H9 (cell line): ENCODE measurements at regions not wholly inside any gene's neighbourhood (a gene's known extent, or its start where the extent isn't known, plus 50 kb on each side); places are given as distances from the start of the nearest gene placed in this dataset.

Source experiments
- DNase-seq: peaks from one replicate; pipeline ENCODE4 v3.0.0-alpha.2; 2017
- H2AFZ ChIP-seq: one replicate; pipeline ENCODE4 v1.6.1; 2013; ENCODE audit warnings: mild to moderate bottlenecking, low read length, control low read depth, moderate library complexity
- H2AK5ac ChIP-seq: 2 replicates; pipeline ENCODE4 v1.6.1; 2013; ENCODE audit warnings: low read length, control low read depth, mixed read lengths; ENCODE audit not compliant: insufficient read length
- H2BK120ac ChIP-seq: one replicate; pipeline ENCODE4 v1.6.1; 2013; ENCODE audit warnings: low read depth, mild to moderate bottlenecking, low read length, control low read depth, inconsistent platforms; ENCODE audit not compliant: poor library complexity, severe bottlenecking
- H2BK12ac ChIP-seq: 2 replicates; pipeline ENCODE4 v1.6.1; 2013; ENCODE audit warnings: low read length, control low read depth, mixed read lengths, low read depth; ENCODE audit not compliant: insufficient read length
- H2BK15ac ChIP-seq: 2 replicates; pipeline ENCODE4 v1.6.1; 2013; ENCODE audit warnings: low read depth, low read length, control low read depth
- H2BK20ac ChIP-seq: one replicate; pipeline ENCODE4 v1.6.1; 2013; ENCODE audit warnings: low read depth, mild to moderate bottlenecking, low read length, control low read depth, inconsistent platforms; ENCODE audit not compliant: poor library complexity, severe bottlenecking
- H2BK5ac ChIP-seq: 2 replicates; pipeline ENCODE4 v1.6.1; 2013; ENCODE audit warnings: low read length, control low read depth, mixed read lengths; ENCODE audit not compliant: insufficient read length
- H3K14ac ChIP-seq: 2 replicates; pipeline ENCODE4 v1.6.1; 2013; ENCODE audit warnings: low read length, control low read depth; ENCODE audit not compliant: insufficient read depth
- H3K18ac ChIP-seq: 2 replicates; pipeline ENCODE4 v1.6.1; 2013; ENCODE audit warnings: low read depth, mild to moderate bottlenecking, mixed read lengths, low read length, control low read depth; ENCODE audit not compliant: insufficient read length
- H3K23ac ChIP-seq: 2 replicates; pipeline ENCODE4 v1.6.1; 2013; ENCODE audit warnings: low read length, control low read depth, mixed read lengths, low read depth; ENCODE audit not compliant: insufficient read length
- H3K23me2 ChIP-seq: 2 replicates; pipeline ENCODE4 v1.6.1; 2013; ENCODE audit warnings: low read depth, mild to moderate bottlenecking, mixed read lengths, low read length, control low read depth; ENCODE audit not compliant: insufficient read length, poor library complexity, severe bottlenecking
- H3K27ac ChIP-seq: 2 replicates; pipeline ENCODE4 v1.5.1; 2013; ENCODE audit warnings: low read length, control low read depth, mixed read lengths, low read depth; ENCODE audit not compliant: insufficient read length
- H3K27me3 ChIP-seq: 2 replicates; pipeline ENCODE4 v1.6.1; 2013; ENCODE audit warnings: low read length, control low read depth, inconsistent platforms; ENCODE audit not compliant: insufficient read depth
- H3K4ac ChIP-seq: 2 replicates; pipeline ENCODE4 v1.6.1; 2013; ENCODE audit warnings: low read depth, mild to moderate bottlenecking, control low read depth, inconsistent platforms, low read length, moderate library complexity
- H3K4me1 ChIP-seq: 2 replicates; pipeline ENCODE4 v1.6.1; 2013; ENCODE audit warnings: low read length, control low read depth, inconsistent platforms; ENCODE audit not compliant: insufficient read depth
- H3K4me2 ChIP-seq: 2 replicates; pipeline ENCODE4 v1.6.1; 2013; ENCODE audit warnings: low read length, control low read depth, mixed read lengths; ENCODE audit not compliant: insufficient read length, insufficient read depth
- H3K56ac ChIP-seq: 2 replicates; pipeline ENCODE4 v1.6.1; 2013; ENCODE audit warnings: low read depth, mild to moderate bottlenecking, mixed read lengths, low read length, control low read depth; ENCODE audit not compliant: insufficient read length
- H3K79me1 ChIP-seq: 2 replicates; pipeline ENCODE4 v1.6.1; 2013; ENCODE audit warnings: low read depth, mild to moderate bottlenecking, moderate library complexity, low read length, control low read depth, inconsistent platforms; ENCODE audit not compliant: insufficient read depth, poor library complexity, severe bottlenecking
- H3K79me2 ChIP-seq: 2 replicates; pipeline ENCODE4 v1.6.1; 2013; ENCODE audit warnings: low read length, control low read depth, inconsistent platforms; ENCODE audit not compliant: insufficient read depth
- H3K9ac ChIP-seq: 2 replicates; pipeline ENCODE4 v1.6.1; 2013; ENCODE audit warnings: low read length, control low read depth, mixed read lengths; ENCODE audit not compliant: insufficient read length; ENCODE audit errors: extremely low read depth
- H3K9me3 ChIP-seq: one replicate; pipeline ENCODE4 v1.6.1; 2013; ENCODE audit warnings: low read depth, low read length, inconsistent platforms; ENCODE audit not compliant: control insufficient read depth
- H3T11ph ChIP-seq: one replicate; pipeline ENCODE4 v1.6.1; 2013; ENCODE audit warnings: mild to moderate bottlenecking, low read length, control low read depth, inconsistent platforms
- H4K20me1 ChIP-seq: one replicate; pipeline ENCODE4 v1.6.1; 2013; ENCODE audit not compliant: control insufficient read depth, insufficient read length, insufficient read depth
- H4K5ac ChIP-seq: 2 replicates; pipeline ENCODE4 v1.6.1; 2013; ENCODE audit warnings: low read depth, mild to moderate bottlenecking, mixed read lengths, low read length, control low read depth; ENCODE audit not compliant: insufficient read length
- H4K8ac ChIP-seq: replicated peaks from 2 replicates; pipeline ENCODE4 v1.6.1; 2013; ENCODE audit warnings: low read length, control low read depth, mixed read lengths, low read depth; ENCODE audit not compliant: insufficient read length
- H4K91ac ChIP-seq: 2 replicates; pipeline ENCODE4 v1.6.1; 2013; ENCODE audit warnings: low read depth, mild to moderate bottlenecking, moderate library complexity, mixed read lengths, low read length, control low read depth; ENCODE audit not compliant: insufficient read length
- H3K27ac Mint-ChIP-seq, 3 experiments: 2 replicates in 2 of 3; 3 replicates in 1 of 3; pipeline ENCODE4 v1.8.0; 2020 to 2021; ENCODE audit warnings: mixed read lengths in 3 of 3, mild to moderate bottlenecking in 1 of 3, moderate library complexity in 1 of 3
- H3K27me3 Mint-ChIP-seq: 2 replicates; pipeline ENCODE4 v1.8.0; 2021; ENCODE audit warnings: low read depth, mild to moderate bottlenecking, moderate library complexity, mixed read lengths
- H3K36me3 Mint-ChIP-seq, 3 experiments: 2 replicates in 2 of 3; 3 replicates in 1 of 3; pipeline ENCODE4 v1.8.0; 2020 to 2021; ENCODE audit warnings: low read depth in 3 of 3, mixed read lengths in 3 of 3; ENCODE audit not compliant: insufficient read depth in 1 of 3
- H3K4me1 Mint-ChIP-seq, 2 experiments: 2 replicates each; pipeline ENCODE4 v1.8.0; 2020; ENCODE audit warnings: mixed read lengths in 2 of 2
- H3K4me3 Mint-ChIP-seq, 2 experiments: 2 replicates in 1 of 2; 3 replicates in 1 of 2; pipeline ENCODE4 v1.8.0; 2020 to 2021; ENCODE audit warnings: mild to moderate bottlenecking in 2 of 2, mixed read lengths in 2 of 2, moderate library complexity in 1 of 2
- H3K9me3 Mint-ChIP-seq, 2 experiments: 2 replicates in 1 of 2; 3 replicates in 1 of 2; pipeline ENCODE4 v1.8.0; 2020; ENCODE audit warnings: mild to moderate bottlenecking in 2 of 2, mixed read lengths in 2 of 2, moderate library complexity in 1 of 2
- CTCF ChIP-seq: fragments of 200-600 bp; sonication (generic); conservative IDR thresholded peaks from 3 replicates; pipeline ENCODE4 v1.8.0; 2021; ENCODE audit warnings: antibody characterized with exemption, mild to moderate bottlenecking
- WGBS: extraction: QIAGEN DNeasy Blood & Tissue Kit; methylation state at CpG from one replicate; pipeline ENCODE4 v1.1.7; 2013; ENCODE audit warnings: missing lambda C conversion rate, low lambda C conversion rate, mixed read lengths; ENCODE audit not compliant: insufficient read length; ENCODE audit errors: extremely low coverage; 5-methylcytosine and 5-hydroxymethylcytosine counted together

- WGBS: no CpG with 5 or more reads among the region's 2 CpGs
- Histone ChIP-seq H3K79me1 (no peaks in the 10 kb centered on the region), H3K56ac (no peak overlapping the region), H3K9ac (no peak overlapping the region), H3K27me3 (no peaks in the 10 kb centered on the region), H2BK120ac (no peak overlapping the region), H3K4me1 (no peaks in the 10 kb centered on the region), H4K91ac (no peak overlapping the region), H3K4ac (no peak overlapping the region), H2AFZ (no peak overlapping the region), H2BK12ac (no peak overlapping the region), H3K9me3 (no peaks in the 10 kb centered on the region), H4K8ac (no peak overlapping the region), H3K79me2 (no peaks in the 10 kb centered on the region), H2AK5ac (no peak overlapping the region), H2BK15ac (no peak overlapping the region), H3T11ph (no peak overlapping the region), H4K5ac (no peak overlapping the region), H3K14ac (no peak overlapping the region), H3K23ac (no peak overlapping the region), H3K27ac (no peak overlapping the region), H3K23me2 (no peaks in the 10 kb centered on the region), H2BK5ac (no peak overlapping the region), H3K4me2 (no peak overlapping the region), H2BK20ac (no peak overlapping the region), H4K20me1 (no peaks in the 10 kb centered on the region), H3K18ac (no peak overlapping the region)
- Mint-ChIP-seq H3K4me1 (no peaks in the 10 kb centered on the region), H3K27ac (no peak overlapping the region), H3K27me3 (no peaks in the 10 kb centered on the region), H3K36me3 (no peaks in the 10 kb centered on the region), H3K9me3 (no peaks in the 10 kb centered on the region), H3K4me3 (no peak overlapping the region)
- TF ChIP-seq CTCF: no peak
- DNase-seq: no peak
Observed at GRCh38 chr2:183952741-183953140, 645.6 kb upstream of the ZNF804A start.
